SK-N-MC (cell line): ENCODE measurements at regions not wholly inside any gene's neighbourhood (a gene's known extent, or its start where the extent isn't known, plus 50 kb on each side); places are given as distances from the start of the nearest gene placed in this dataset.

Source experiments
- EZH2 ChIP-seq: fragments of 200-600 bp; sonication (generic); IDR thresholded peaks from one replicate; pipeline ENCODE4 v1.6.1; 2017; ENCODE audit warnings: antibody characterized with exemption
- POLR2AphosphoS5 ChIP-seq: IDR thresholded peaks from 2 replicates; pipeline ENCODE4 v1.6.1; 2012; ENCODE audit warnings: mild to moderate bottlenecking, low read depth, low read length, borderline replicate concordance

GRCh38 chr3:117887901-117888300 lies 1146.7 kb downstream of the IGSF11 start:
- TF ChIP-seq EZH2 (no peak), POLR2AphosphoS5 (no peak)
